ENCODE measurements at regions not wholly inside any gene's neighbourhood (a gene's known extent, or its start where the extent isn't known, plus 50 kb on each side); places are given as distances from the start of the nearest gene placed in this dataset.
"Not testable (repeated sequence)": the region's sequence is repeated elsewhere in the genome, so short reads cannot be mapped to it uniquely, and the experiment has no call there.

- no peaks in the 10 kb centered on the region for H3K9me3 Mint-ChIP-seq
- no peak for DNase-seq
- H3K27ac Mint-ChIP-seq = no peak overlapping the region
- no peaks in the 10 kb centered on the region for H3K27me3 Mint-ChIP-seq
- POLR2A ChIA-PET = no interaction called here
- H3K36me3 Mint-ChIP-seq (ENCODE audit: low read depth) = no peaks in the 10 kb centered on the region
- CTCF ChIA-PET = no interaction called here
- no peaks in the 10 kb centered on the region for H3K4me1 Mint-ChIP-seq
- no peak overlapping the region for H3K4me3 Mint-ChIP-seq
Measured at GRCh38 chr3:26198609-26199008, 408.7 kb downstream of the OXSM start.

- POLR2A ChIA-PET = no interaction called here
- no peak overlapping the region for H3K27ac Mint-ChIP-seq
- H3K36me3 Mint-ChIP-seq (ENCODE audit: low read depth) = no peaks in the 10 kb centered on the region
- H3K9me3 Mint-ChIP-seq = no peaks in the 10 kb centered on the region
- H3K4me3 Mint-ChIP-seq = no peak overlapping the region
- DNase-seq = no peak
- CTCF ChIA-PET = no interaction called here
- no peaks in the 10 kb centered on the region for H3K4me1 Mint-ChIP-seq
- H3K27me3 Mint-ChIP-seq = no peaks in the 10 kb centered on the region
Measured at GRCh38 chr3:26202169-26202568, 412.3 kb downstream of the OXSM start.

- Mint-ChIP-seq H3K36me3 (ENCODE audit: low read depth) (no peaks in the 10 kb centered on the region), H3K27me3 (no peaks in the 10 kb centered on the region), H3K27ac (no peak overlapping the region), H3K9me3 (no peaks in the 10 kb centered on the region), H3K4me3 (no peak overlapping the region), H3K4me1 (no peaks in the 10 kb centered on the region)
- ChIA-PET CTCF (no interaction called here), POLR2A (no interaction called here)
- DNase-seq = no peak
Measured at GRCh38 chr3:26205475-26205874, 415.6 kb downstream of the OXSM start.

- Mint-ChIP-seq H3K27ac (no peak overlapping the region), H3K27me3 (no peaks in the 10 kb centered on the region), H3K36me3 (ENCODE audit: low read depth) (no peaks in the 10 kb centered on the region), H3K4me3 (no peak overlapping the region), H3K4me1 (no peaks in the 10 kb centered on the region), H3K9me3 (no peaks in the 10 kb centered on the region)
- ChIA-PET POLR2A (no interaction called here), CTCF (no interaction called here)
- DNase-seq = no peak
Measured at GRCh38 chr3:26208201-26208600, 414.4 kb upstream of the LRRC3B start.

GRCh38 chr3:26229801-26230200 is 392.8 kb upstream of the LRRC3B start:
- POLR2A ChIA-PET = no interaction called here
- H3K27me3 Mint-ChIP-seq = no peaks in the 10 kb centered on the region
- CTCF ChIA-PET = no interaction called here
- H3K4me1 Mint-ChIP-seq = no peaks in the 10 kb centered on the region
- DNase-seq = no peak
- H3K4me3 Mint-ChIP-seq = no peak overlapping the region
- no peak overlapping the region for H3K27ac Mint-ChIP-seq
- H3K36me3 Mint-ChIP-seq (ENCODE audit: low read depth) = no peaks in the 10 kb centered on the region
- no peaks in the 10 kb centered on the region for H3K9me3 Mint-ChIP-seq

- no peak overlapping the region for H3K27ac Mint-ChIP-seq
- H3K27me3 Mint-ChIP-seq = no peaks in the 10 kb centered on the region
- POLR2A ChIA-PET = no interaction called here
- no peak overlapping the region for H3K4me3 Mint-ChIP-seq
- H3K36me3 Mint-ChIP-seq (ENCODE audit: low read depth) = no peaks in the 10 kb centered on the region
- no peaks in the 10 kb centered on the region for H3K4me1 Mint-ChIP-seq
- DNase-seq = no peak
- CTCF ChIA-PET = no interaction called here
- H3K9me3 Mint-ChIP-seq = no peaks in the 10 kb centered on the region
Measured at GRCh38 chr3:26233374-26233773, 389.2 kb upstream of the LRRC3B start.

GRCh38 chr3:26236531-26236930 is 386.0 kb upstream of the LRRC3B start:
- no peak overlapping the region for H3K27ac Mint-ChIP-seq

GRCh38 chr3:26237036-26237682 is 385.4 kb upstream of the LRRC3B start:
- Mint-ChIP-seq H3K4me3 (no peak overlapping the region), H3K4me1 (no peaks in the 10 kb centered on the region), H3K9me3 (no peaks in the 10 kb centered on the region), H3K36me3 (ENCODE audit: low read depth) (no peaks in the 10 kb centered on the region), H3K27ac (no peak overlapping the region), H3K27me3 (no peaks in the 10 kb centered on the region)
- no peak for DNase-seq
- ChIA-PET POLR2A (no interaction called here), CTCF (no interaction called here)

More at GRCh38 chr3:26236531-26236930, 386.0 kb upstream of the LRRC3B start:
- Mint-ChIP-seq H3K4me1 (no peaks in the 10 kb centered on the region), H3K36me3 (ENCODE audit: low read depth) (no peaks in the 10 kb centered on the region), H3K4me3 (no peak overlapping the region), H3K27me3 (no peaks in the 10 kb centered on the region), H3K9me3 (no peaks in the 10 kb centered on the region)
- DNase-seq = no peak
- ChIA-PET CTCF (no interaction called here), POLR2A (no interaction called here)

- H3K4me3 Mint-ChIP-seq; DNase-seq; H3K9me3 Mint-ChIP-seq; H3K27me3 Mint-ChIP-seq; H3K36me3 Mint-ChIP-seq (ENCODE audit: low read depth); H3K4me1 Mint-ChIP-seq; H3K27ac Mint-ChIP-seq; CTCF ChIA-PET; POLR2A ChIA-PET: not testable (repeated sequence)
Measured at GRCh38 chr3:26244586-26244985, 378.0 kb upstream of the LRRC3B start.

- no peak overlapping the region for H3K27ac Mint-ChIP-seq
- ChIA-PET POLR2A (no interaction called here), CTCF (no interaction called here)
- peaks cover 4% of the 10 kb centered on the region for H3K9me3 Mint-ChIP-seq
- DNase-seq = no peak
- no peak overlapping the region for H3K4me3 Mint-ChIP-seq
- H3K36me3 Mint-ChIP-seq (ENCODE audit: low read depth) = no peaks in the 10 kb centered on the region
- no peaks in the 10 kb centered on the region for H3K4me1 Mint-ChIP-seq
- H3K27me3 Mint-ChIP-seq = no peaks in the 10 kb centered on the region
Measured at GRCh38 chr3:26245236-26245635, 377.3 kb upstream of the LRRC3B start.

- Mint-ChIP-seq H3K4me3 (no peak overlapping the region), H3K27me3 (no peaks in the 10 kb centered on the region), H3K27ac (no peak overlapping the region), H3K4me1 (no peaks in the 10 kb centered on the region), H3K9me3 (peaks cover 4% of the 10 kb centered on the region), H3K36me3 (ENCODE audit: low read depth) (no peaks in the 10 kb centered on the region)
- no peak for DNase-seq
- POLR2A ChIA-PET = no interaction called here
- CTCF ChIA-PET = no interaction called here
Measured at GRCh38 chr3:26246901-26247300, 375.7 kb upstream of the LRRC3B start.

GRCh38 chr3:26247712-26248111 is 374.9 kb upstream of the LRRC3B start:
- no peaks in the 10 kb centered on the region for H3K27me3 Mint-ChIP-seq
- peaks cover 4% of the 10 kb centered on the region for H3K9me3 Mint-ChIP-seq
- ChIA-PET POLR2A (no interaction called here), CTCF (no interaction called here)
- no peak overlapping the region for H3K4me3 Mint-ChIP-seq
- H3K36me3 Mint-ChIP-seq (ENCODE audit: low read depth) = no peaks in the 10 kb centered on the region
- no peaks in the 10 kb centered on the region for H3K4me1 Mint-ChIP-seq
- no peak for DNase-seq
- H3K27ac Mint-ChIP-seq = no peak overlapping the region

- H3K27ac Mint-ChIP-seq = no peak overlapping the region
- ChIA-PET POLR2A (no interaction called here), CTCF (no interaction called here)
- H3K4me3 Mint-ChIP-seq = no peak overlapping the region
- no peak for DNase-seq
- H3K27me3 Mint-ChIP-seq = no peaks in the 10 kb centered on the region
- no peaks in the 10 kb centered on the region for H3K4me1 Mint-ChIP-seq
- no peaks in the 10 kb centered on the region for H3K36me3 Mint-ChIP-seq (ENCODE audit: low read depth)
- H3K9me3 Mint-ChIP-seq = no peaks in the 10 kb centered on the region
Measured at GRCh38 chr3:26252001-26252400, 370.6 kb upstream of the LRRC3B start.

GRCh38 chr3:26256224-26256623 is 366.3 kb upstream of the LRRC3B start:
- ChIA-PET POLR2A (no interaction called here), CTCF (no interaction called here)
- H3K27me3 Mint-ChIP-seq = no peaks in the 10 kb centered on the region
- H3K4me1 Mint-ChIP-seq = no peaks in the 10 kb centered on the region
- H3K27ac Mint-ChIP-seq = no peak overlapping the region
- no peaks in the 10 kb centered on the region for H3K36me3 Mint-ChIP-seq (ENCODE audit: low read depth)
- H3K4me3 Mint-ChIP-seq = no peak overlapping the region
- no peaks in the 10 kb centered on the region for H3K9me3 Mint-ChIP-seq
- no peak for DNase-seq

- ChIA-PET CTCF (no interaction called here), POLR2A (no interaction called here)
- DNase-seq = no peak
- Mint-ChIP-seq H3K4me3 (no peak overlapping the region), H3K36me3 (ENCODE audit: low read depth) (no peaks in the 10 kb centered on the region), H3K9me3 (no peaks in the 10 kb centered on the region), H3K4me1 (no peaks in the 10 kb centered on the region), H3K27me3 (no peaks in the 10 kb centered on the region), H3K27ac (no peak overlapping the region)
Measured at GRCh38 chr3:26259176-26259575, 363.4 kb upstream of the LRRC3B start.

Measured in activated CD4-positive, alpha-beta memory T cell treated with anti-CD3 and anti-CD28 coated beads, Interleukin-2, amount 10 ng/mL, durations not matched to agents 7 days and 5 days (primary cell).